ENCODE measurements at regions not wholly inside any gene's neighbourhood (a gene's known extent, or its start where the extent isn't known, plus 50 kb on each side); places are given as distances from the start of the nearest gene placed in this dataset.

GRCh38 chr18:29309366-29309765 lies 1132.4 kb upstream of the CDH2 start:
- no peak for TF ChIP-seq CTCF (IDR thresholded peaks at IDR 0.05)

GRCh38 chr18:29307982-29308381 lies 1131.1 kb upstream of the CDH2 start:
- H3K4me1 ChIP-seq = no peaks in the 10 kb centered on the region
- TF ChIP-seq CTCF (IDR thresholded peaks at IDR 0.05) = no peak
- no peaks in the 10 kb centered on the region for H3K36me3 ChIP-seq
- H3K4me3 ChIP-seq = no peak overlapping the region
- no peak for ATAC-seq
- intact Hi-C loops (cut with DNase I) = no loop called here
- H3K27me3 ChIP-seq = no peaks in the 10 kb centered on the region
- H3K27ac ChIP-seq = no peak overlapping the region
- DNase-seq = no peak
- H3K9me3 ChIP-seq = no peaks in the 10 kb centered on the region

More at GRCh38 chr18:29309366-29309765, 1132.4 kb upstream of the CDH2 start:
- Histone ChIP-seq H3K27me3 (no peaks in the 10 kb centered on the region), H3K4me1 (no peaks in the 10 kb centered on the region), H3K9me3 (no peaks in the 10 kb centered on the region), H3K4me3 (no peak overlapping the region), H3K36me3 (no peaks in the 10 kb centered on the region), H3K27ac (no peak overlapping the region)
- intact Hi-C loops (cut with DNase I) = no loop called here
- no peak for ATAC-seq
- no peak for DNase-seq

GRCh38 chr18:29307231-29307630 lies 1130.3 kb upstream of the CDH2 start:
- H3K4me3 ChIP-seq = no peak overlapping the region
- no peak for ATAC-seq
- H3K27ac ChIP-seq = no peak overlapping the region
- no peak for TF ChIP-seq CTCF (IDR thresholded peaks at IDR 0.05)
- no peaks in the 10 kb centered on the region for H3K4me1 ChIP-seq
- no peaks in the 10 kb centered on the region for H3K27me3 ChIP-seq
- no peaks in the 10 kb centered on the region for H3K9me3 ChIP-seq
- no peaks in the 10 kb centered on the region for H3K36me3 ChIP-seq
- intact Hi-C loops (cut with DNase I) = no loop called here
- no peak for DNase-seq

GRCh38 chr18:29305516-29305915 lies 1128.6 kb upstream of the CDH2 start:
- Histone ChIP-seq H3K9me3 (no peaks in the 10 kb centered on the region), H3K4me1 (no peaks in the 10 kb centered on the region), H3K27ac (no peak overlapping the region), H3K27me3 (no peaks in the 10 kb centered on the region), H3K36me3 (no peaks in the 10 kb centered on the region), H3K4me3 (no peak overlapping the region)
- intact Hi-C loops (cut with DNase I) = no loop called here
- TF ChIP-seq CTCF (IDR thresholded peaks at IDR 0.05) = no peak
- ATAC-seq (no peak), DNase-seq (no peak)

- no peaks in the 10 kb centered on the region for H3K27me3 ChIP-seq
- no peak overlapping the region for H3K4me3 ChIP-seq
- DNase-seq (no peak), ATAC-seq (no peak)
- no peak overlapping the region for H3K27ac ChIP-seq
- TF ChIP-seq CTCF (IDR thresholded peaks at IDR 0.05) = no peak
- H3K9me3 ChIP-seq = no peaks in the 10 kb centered on the region
- H3K4me1 ChIP-seq = no peaks in the 10 kb centered on the region
- intact Hi-C loops (cut with DNase I) = no loop called here
- no peaks in the 10 kb centered on the region for H3K36me3 ChIP-seq
These were observed 1124.1 kb upstream of the CDH2 start for GRCh38 chr18:29301048-29301447.

GRCh38 chr18:29285471-29285870 lies 1108.5 kb upstream of the CDH2 start:
- DNase-seq = no peak
- no peak for TF ChIP-seq CTCF (IDR thresholded peaks at IDR 0.05)

More at GRCh38 chr18:29285471-29285870, 1108.5 kb upstream of the CDH2 start:
- Histone ChIP-seq H3K27me3 (no peaks in the 10 kb centered on the region), H3K36me3 (no peaks in the 10 kb centered on the region), H3K27ac (no peak overlapping the region), H3K4me3 (no peak overlapping the region), H3K9me3 (no peaks in the 10 kb centered on the region), H3K4me1 (no peaks in the 10 kb centered on the region)
- no peak for ATAC-seq
- intact Hi-C loops (cut with DNase I) = no loop called here

Measured in upper lobe of right lung (tissue), 1 donor.